ENCODE measurements at regions not wholly inside any gene's neighbourhood (a gene's known extent, or its start where the extent isn't known, plus 50 kb on each side); places are given as distances from the start of the nearest gene placed in this dataset.
A peak's percentile ranks its signal among the peaks of the same experiment; 100 is the strongest.

DNA sequence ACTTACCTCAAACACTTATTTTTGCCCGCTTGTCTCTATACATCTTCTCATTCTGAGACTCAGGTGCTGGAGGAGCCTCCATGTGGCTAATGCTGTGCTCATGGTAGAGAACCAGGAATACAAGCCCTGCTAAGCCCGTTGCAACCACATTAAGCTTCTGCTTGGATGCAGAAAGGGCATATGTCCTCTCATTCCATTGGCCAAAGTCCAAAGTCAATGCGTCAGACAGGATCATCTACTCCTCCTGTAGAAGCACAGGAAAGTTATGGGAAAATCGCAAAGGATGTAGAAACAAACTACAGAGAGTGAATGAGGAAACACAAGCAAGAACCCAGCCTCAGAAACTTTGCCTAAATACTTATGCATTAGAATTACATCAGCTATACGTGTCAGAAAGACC is 124.5 kb upstream of the AGA start:
- in situ Hi-C loops (cut with HindIII; ENCODE audit: low sequenced_read_pairs): no loop called here
- no peak for DNase-seq (ENCODE audit: low read depth)
- TF ChIP-seq, protein P1, sequence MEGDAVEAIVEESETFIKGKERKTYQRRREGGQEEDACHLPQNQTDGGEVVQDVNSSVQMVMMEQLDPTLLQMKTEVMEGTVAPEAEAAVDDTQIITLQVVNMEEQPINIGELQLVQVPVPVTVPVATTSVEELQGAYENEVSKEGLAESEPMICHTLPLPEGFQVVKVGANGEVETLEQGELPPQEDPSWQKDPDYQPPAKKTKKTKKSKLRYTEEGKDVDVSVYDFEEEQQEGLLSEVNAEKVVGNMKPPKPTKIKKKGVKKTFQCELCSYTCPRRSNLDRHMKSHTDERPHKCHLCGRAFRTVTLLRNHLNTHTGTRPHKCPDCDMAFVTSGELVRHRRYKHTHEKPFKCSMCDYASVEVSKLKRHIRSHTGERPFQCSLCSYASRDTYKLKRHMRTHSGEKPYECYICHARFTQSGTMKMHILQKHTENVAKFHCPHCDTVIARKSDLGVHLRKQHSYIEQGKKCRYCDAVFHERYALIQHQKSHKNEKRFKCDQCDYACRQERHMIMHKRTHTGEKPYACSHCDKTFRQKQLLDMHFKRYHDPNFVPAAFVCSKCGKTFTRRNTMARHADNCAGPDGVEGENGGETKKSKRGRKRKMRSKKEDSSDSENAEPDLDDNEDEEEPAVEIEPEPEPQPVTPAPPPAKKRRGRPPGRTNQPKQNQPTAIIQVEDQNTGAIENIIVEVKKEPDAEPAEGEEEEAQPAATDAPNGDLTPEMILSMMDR (IDR thresholded peaks at IDR 0.05; ENCODE audit: low read depth, low read length, missing control alignments): no peak
- H3K4me3 ChIP-seq (ENCODE audit: low read depth, low read length): no peak overlapping the region

- in situ Hi-C loops (cut with HindIII; ENCODE audit: low sequenced_read_pairs): no loop called here
- TF ChIP-seq, protein P1 (IDR thresholded peaks at IDR 0.05; ENCODE audit: low read depth, low read length, missing control alignments): no peak
- no peak for DNase-seq (ENCODE audit: low read depth)
- no peak overlapping the region for H3K4me3 ChIP-seq (ENCODE audit: low read depth, low read length)
Observed at GRCh38 chr4:177568931-177569330, 126.7 kb upstream of the AGA start.

DNA sequence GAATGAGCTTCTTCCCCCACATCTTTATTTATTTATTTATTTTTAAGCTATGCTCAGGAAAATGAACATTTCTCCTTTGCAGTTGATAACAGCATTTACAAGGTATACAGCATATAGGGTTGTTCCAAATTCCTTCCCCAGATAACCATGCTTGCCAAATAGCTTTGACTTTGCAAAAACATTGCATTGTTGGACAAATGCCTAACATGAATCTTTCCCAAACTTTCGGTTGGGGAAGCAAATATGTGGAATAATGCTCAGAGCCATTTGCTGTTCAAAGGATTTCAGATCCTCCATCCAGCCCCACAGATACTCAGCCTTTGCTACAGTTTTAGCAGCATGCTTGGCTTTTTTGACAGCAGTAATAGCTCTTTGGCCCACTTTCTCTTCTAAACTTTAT is 127.2 kb upstream of the AGA start:
- H3K4me3 ChIP-seq (ENCODE audit: low read depth, low read length): no peak overlapping the region
- TF ChIP-seq, protein P1 (IDR thresholded peaks at IDR 0.05; ENCODE audit: low read depth, low read length, missing control alignments): no peak
- peak; percentile 56 for DNase-seq (ENCODE audit: low read depth)
- in situ Hi-C loops (cut with HindIII; ENCODE audit: low sequenced_read_pairs): no loop called here

DNA sequence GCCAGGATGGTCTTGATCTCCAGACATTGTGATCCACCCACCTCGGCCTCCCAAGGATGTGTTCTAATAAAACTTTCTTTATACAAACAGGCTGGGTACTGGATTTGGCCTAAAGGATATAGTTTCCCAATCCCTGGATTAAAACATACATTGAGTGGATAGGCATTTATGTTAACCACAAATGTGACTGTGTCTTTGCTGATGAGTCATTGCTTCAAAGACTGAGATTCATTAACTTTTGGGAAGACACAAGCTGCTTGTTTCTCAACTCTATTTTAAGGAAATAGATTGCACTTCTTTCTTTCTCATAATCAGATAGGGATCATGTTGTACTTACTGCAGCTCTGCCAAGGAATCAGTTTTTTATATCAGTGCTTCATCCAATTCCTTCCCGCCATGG is 131.3 kb upstream of the AGA start:
- TF ChIP-seq, protein P1 (IDR thresholded peaks at IDR 0.05; ENCODE audit: low read depth, low read length, missing control alignments): no peak
- peak; percentile 42 for DNase-seq (ENCODE audit: low read depth)
- in situ Hi-C loops (cut with HindIII; ENCODE audit: low sequenced_read_pairs): no loop called here
- no peak overlapping the region for H3K4me3 ChIP-seq (ENCODE audit: low read depth, low read length)

GRCh38 chr4:177574446-177574845 is 132.2 kb upstream of the AGA start:
- in situ Hi-C loops (cut with HindIII; ENCODE audit: low sequenced_read_pairs): no loop called here
- TF ChIP-seq, protein P1 (IDR thresholded peaks at IDR 0.05; ENCODE audit: low read depth, low read length, missing control alignments): no peak
- peak; percentile 44 for DNase-seq (ENCODE audit: low read depth)
- no peak overlapping the region for H3K4me3 ChIP-seq (ENCODE audit: low read depth, low read length)

GRCh38 chr4:177579649-177580048 is 137.4 kb upstream of the AGA start:
- in situ Hi-C loops (cut with HindIII; ENCODE audit: low sequenced_read_pairs): no loop called here
- no peak for DNase-seq (ENCODE audit: low read depth)
- TF ChIP-seq, protein P1 (IDR thresholded peaks at IDR 0.05; ENCODE audit: low read depth, low read length, missing control alignments): no peak

DNA sequence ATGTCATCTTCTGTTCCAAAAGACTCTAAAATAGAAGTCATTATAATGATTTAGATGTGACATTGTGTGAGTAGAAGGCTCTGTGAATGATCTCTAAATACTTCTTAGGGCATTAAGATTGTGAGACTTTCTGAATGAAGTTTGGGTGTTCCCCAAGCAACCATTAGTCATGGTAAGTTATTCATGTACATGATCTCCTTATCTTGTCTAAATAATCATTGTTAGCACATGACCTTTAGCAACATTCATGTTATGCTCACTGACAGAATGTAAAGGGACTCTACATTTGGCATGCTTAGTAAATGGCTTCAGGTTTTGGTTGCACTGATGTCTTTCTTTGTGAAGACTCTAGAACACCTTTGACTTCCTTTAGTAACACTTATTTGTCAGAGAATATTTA is 140.8 kb upstream of the AGA start:
- in situ Hi-C loops (cut with HindIII; ENCODE audit: low sequenced_read_pairs): no loop called here

More at GRCh38 chr4:177579649-177580048, 137.4 kb upstream of the AGA start:
- H3K4me3 ChIP-seq (ENCODE audit: low read depth, low read length): no peak overlapping the region

More for the DNA sequence above, 140.8 kb upstream of the AGA start:
- H3K4me3 ChIP-seq (ENCODE audit: low read depth, low read length): no peak overlapping the region
- TF ChIP-seq, protein P1 (IDR thresholded peaks at IDR 0.05; ENCODE audit: low read depth, low read length, missing control alignments): no peak
- DNase-seq (ENCODE audit: low read depth): no peak

All from astrocyte of the cerebellum (primary cell).